Ectodermal cell (in vitro differentiated cells): ENCODE measurements at regions not wholly inside any gene's neighbourhood (a gene's known extent, or its start where the extent isn't known, plus 50 kb on each side); places are given as distances from the start of the nearest gene placed in this dataset.

Source experiments
- H3K27ac ChIP-seq: 2 replicates; pipeline ENCODE4 v1.7.0; 2013; ENCODE audit warnings: mild to moderate bottlenecking, low read depth, low read length; ENCODE audit not compliant: insufficient read depth, poor library complexity, severe bottlenecking
- H3K27me3 ChIP-seq: 2 replicates; pipeline ENCODE4 v1.7.0; 2013; ENCODE audit warnings: mild to moderate bottlenecking, low read length; ENCODE audit not compliant: insufficient read depth, control insufficient read depth, poor library complexity, severe bottlenecking
- H3K36me3 ChIP-seq: one replicate; pipeline ENCODE4 v1.7.0; 2013; ENCODE audit warnings: low read length; ENCODE audit not compliant: control insufficient read depth, insufficient read depth
- H3K4me1 ChIP-seq: one replicate; pipeline ENCODE4 v1.7.0; 2013; ENCODE audit warnings: low read length; ENCODE audit not compliant: control insufficient read depth, insufficient read depth
- H3K4me3 ChIP-seq: 2 replicates; pipeline ENCODE4 v1.7.0; 2013; ENCODE audit warnings: low read depth, low read length, control low read depth; ENCODE audit not compliant: insufficient read depth
- H3K9me3 ChIP-seq: 2 replicates; pipeline ENCODE4 v1.7.0; 2013; ENCODE audit warnings: mild to moderate bottlenecking, low read length, moderate library complexity; ENCODE audit not compliant: control insufficient read depth
- WGBS, 2 experiments: methylation state at CpG; one replicate each; pipeline ENCODE4 v1.1.7; 2013; ENCODE audit warnings: missing lambda C conversion rate in 2 of 2; 5-methylcytosine and 5-hydroxymethylcytosine counted together

- Histone ChIP-seq H3K9me3 (no peaks in the 10 kb centered on the region), H3K27me3 (no peaks in the 10 kb centered on the region), H3K4me3 (no peak overlapping the region), H3K4me1 (peaks cover 5% of the 10 kb centered on the region), H3K27ac (no peak overlapping the region), H3K36me3 (no peaks in the 10 kb centered on the region)
- 83% methylated on average over 1 of the region's 1 CpG; no CpG with 5 or more reads in 1 of the 2 experiments for WGBS, 2 experiments
Observed at GRCh38 chrX:36543499-36543898, 464.7 kb upstream of the FAM47C start.

GRCh38 chrX:36562986-36563385 is 445.2 kb upstream of the FAM47C start:
- no peaks in the 10 kb centered on the region for H3K9me3 ChIP-seq
- H3K4me3 ChIP-seq = no peak overlapping the region
- WGBS, 2 experiments = 75 to 100% methylated on average over 1 to 2 of the region's 2 CpGs
- no peaks in the 10 kb centered on the region for H3K36me3 ChIP-seq
- no peaks in the 10 kb centered on the region for H3K27me3 ChIP-seq
- no peaks in the 10 kb centered on the region for H3K4me1 ChIP-seq
- H3K27ac ChIP-seq = no peak overlapping the region

- no peaks in the 10 kb centered on the region for H3K36me3 ChIP-seq
- WGBS, 2 experiments = 88 to 100% methylated on average over 1 of the region's 1 CpG
Observed at GRCh38 chrX:36568946-36569345, 439.2 kb upstream of the FAM47C start.

GRCh38 chrX:36573720-36574119 is 434.4 kb upstream of the FAM47C start:
- H3K4me1 ChIP-seq = no peaks in the 10 kb centered on the region
- no peaks in the 10 kb centered on the region for H3K27me3 ChIP-seq
- no peaks in the 10 kb centered on the region for H3K9me3 ChIP-seq
- no peak overlapping the region for H3K4me3 ChIP-seq
- H3K27ac ChIP-seq = no peak overlapping the region
- WGBS, 2 experiments = 87 to 97% methylated on average over 2 of the region's 2 CpGs
- no peaks in the 10 kb centered on the region for H3K36me3 ChIP-seq

More at GRCh38 chrX:36568946-36569345, 439.2 kb upstream of the FAM47C start:
- Histone ChIP-seq H3K9me3 (no peaks in the 10 kb centered on the region), H3K4me3 (no peak overlapping the region), H3K27me3 (no peaks in the 10 kb centered on the region), H3K27ac (no peak overlapping the region), H3K4me1 (no peaks in the 10 kb centered on the region)

GRCh38 chrX:36575670-36576069 is 432.5 kb upstream of the FAM47C start:
- H3K27me3 ChIP-seq = no peaks in the 10 kb centered on the region
- H3K4me1 ChIP-seq = no peaks in the 10 kb centered on the region
- H3K36me3 ChIP-seq = no peaks in the 10 kb centered on the region
- 60 to 69% methylated on average over 1 of the region's 3 CpGs for WGBS, 2 experiments
- no peak overlapping the region for H3K27ac ChIP-seq
- no peak overlapping the region for H3K4me3 ChIP-seq
- H3K9me3 ChIP-seq = no peaks in the 10 kb centered on the region

GRCh38 chrX:36577006-36577405 is 431.2 kb upstream of the FAM47C start:
- no CpG with 5 or more reads among the region's 2 CpGs for WGBS, 2 experiments
- Histone ChIP-seq H3K9me3 (no peaks in the 10 kb centered on the region), H3K4me3 (no peak overlapping the region), H3K27me3 (no peaks in the 10 kb centered on the region), H3K27ac (no peak overlapping the region), H3K4me1 (no peaks in the 10 kb centered on the region), H3K36me3 (no peaks in the 10 kb centered on the region)

GRCh38 chrX:36581030-36581429 is 427.1 kb upstream of the FAM47C start:
- Histone ChIP-seq H3K4me3 (no peak overlapping the region), H3K27me3 (no peaks in the 10 kb centered on the region), H3K4me1 (no peaks in the 10 kb centered on the region), H3K36me3 (no peaks in the 10 kb centered on the region), H3K27ac (no peak overlapping the region), H3K9me3 (no peaks in the 10 kb centered on the region)
- WGBS, 2 experiments = 94 to 95% methylated on average over 3 to 4 of the region's 4 CpGs

GRCh38 chrX:36583674-36584073 is 424.5 kb upstream of the FAM47C start:
- Histone ChIP-seq H3K27ac (no peak overlapping the region), H3K27me3 (no peaks in the 10 kb centered on the region), H3K9me3 (no peaks in the 10 kb centered on the region), H3K4me3 (no peak overlapping the region), H3K36me3 (no peaks in the 10 kb centered on the region), H3K4me1 (no peaks in the 10 kb centered on the region)
- 94 to 97% methylated on average over 6 of the region's 6 CpGs for WGBS, 2 experiments

GRCh38 chrX:36609616-36610585 is 398.3 kb upstream of the FAM47C start:
- Histone ChIP-seq H3K27me3 (no peaks in the 10 kb centered on the region), H3K36me3 (no peaks in the 10 kb centered on the region), H3K4me1 (no peaks in the 10 kb centered on the region), H3K27ac (no peak overlapping the region), H3K9me3 (no peaks in the 10 kb centered on the region), H3K4me3 (no peak overlapping the region)
- 89 to 95% methylated on average over 1 to 2 of the region's 4 CpGs for WGBS, 2 experiments

- Histone ChIP-seq H3K27me3 (no peaks in the 10 kb centered on the region), H3K4me1 (no peaks in the 10 kb centered on the region), H3K9me3 (no peaks in the 10 kb centered on the region), H3K27ac (no peak overlapping the region), H3K36me3 (no peaks in the 10 kb centered on the region), H3K4me3 (no peak overlapping the region)
- WGBS, 2 experiments = 89% methylated on average over 1 of the region's 2 CpGs; no CpG with 5 or more reads in 1 of the 2 experiments
Observed at GRCh38 chrX:36626898-36627297, 381.3 kb upstream of the FAM47C start.
